BLaER1 treated with 17β-estradiol and CSF1 and Interleukin-3, amounts not matched to agents 10 nM and 100 nM (cell line): ENCODE measurements at regions not wholly inside any gene's neighbourhood (a gene's known extent, or its start where the extent isn't known, plus 50 kb on each side); places are given as distances from the start of the nearest gene placed in this dataset.

Experiments used
- H3K27ac ChIP-seq, 11 experiments: shearing (Covaris generic); formaldehyde crosslinking; 2 replicates each; pipeline ENCODE4 v1.8.1; 2022
- H3K27me3 ChIP-seq, 11 experiments: shearing (Covaris generic); formaldehyde crosslinking; 2 replicates each; pipeline ENCODE4 v1.8.1; 2022
- H3K36me3 ChIP-seq, 11 experiments: shearing (Covaris generic); formaldehyde crosslinking; 2 replicates each; pipeline ENCODE4 v1.8.1; 2022
- H3K4me1 ChIP-seq, 10 experiments: shearing (Covaris generic); formaldehyde crosslinking; 2 replicates each; pipeline ENCODE4 v1.8.1; 2022
- H3K4me2 ChIP-seq, 11 experiments: shearing (Covaris generic); formaldehyde crosslinking; 2 replicates each; pipeline ENCODE4 v1.8.1; 2022
- H3K4me3 ChIP-seq, 10 experiments: shearing (Covaris generic); formaldehyde crosslinking; 2 replicates each; pipeline ENCODE4 v1.8.1; 2022
- H3K9ac ChIP-seq, 11 experiments: shearing (Covaris generic); formaldehyde crosslinking; 2 replicates each; pipeline ENCODE4 v1.8.1; 2022
- H3K9me3 ChIP-seq, 11 experiments: shearing (Covaris generic); formaldehyde crosslinking; replicated peaks in 1 of 11; 2 replicates each; pipeline ENCODE4 v1.8.1; 2022
- H4K20me1 ChIP-seq, 11 experiments: shearing (Covaris generic); formaldehyde crosslinking; 2 replicates each; pipeline ENCODE4 v1.8.1; 2022
- Cebpa-rat ChIP-seq, 11 experiments: shearing (Covaris generic); IDR thresholded peaks; 2 replicates each; pipeline ENCODE4 v1.8.1; 2022

- no peaks in the 10 kb centered on the region; a peak in 1 of 22 replicates for H3K9me3 ChIP-seq
- no peak overlapping the region for H3K4me3 ChIP-seq
- no peaks in the 10 kb centered on the region for H3K27me3 ChIP-seq
- H4K20me1 ChIP-seq, result no peaks in the 10 kb centered on the region
- no peak overlapping the region for H3K27ac ChIP-seq
- H3K9ac ChIP-seq, result no peak overlapping the region
- no peak overlapping the region for H3K4me2 ChIP-seq
- no peaks in the 10 kb centered on the region for H3K4me1 ChIP-seq
- no peak for TF ChIP-seq Cebpa-rat (IDR thresholded peaks at IDR 0.05)
- H3K36me3 ChIP-seq, result no peaks in the 10 kb centered on the region
Measured at GRCh38 chr22:17318817-17319216, 50.4 kb upstream of the CECR2 start.

- Histone ChIP-seq H3K4me2 (no peak overlapping the region), H3K27me3 (no peaks in the 10 kb centered on the region), H3K27ac (no peak overlapping the region), H4K20me1 (no peaks in the 10 kb centered on the region), H3K36me3 (no peaks in the 10 kb centered on the region), H3K9ac (no peak overlapping the region), H3K9me3 (no peaks in the 10 kb centered on the region), H3K4me3 (no peak overlapping the region), H3K4me1 (no peaks in the 10 kb centered on the region)
- TF ChIP-seq Cebpa-rat (IDR thresholded peaks at IDR 0.05), result no peak
Measured at GRCh38 chr22:17315310-17315709, 54.0 kb upstream of the CECR2 start.

GRCh38 chr22:17314487-17314886 lies 54.8 kb upstream of the CECR2 start:
- no peak overlapping the region for H3K27ac ChIP-seq
- no peaks in the 10 kb centered on the region for H3K27me3 ChIP-seq
- no peaks in the 10 kb centered on the region for H3K9me3 ChIP-seq
- no peak overlapping the region for H3K4me3 ChIP-seq
- no peak overlapping the region for H3K9ac ChIP-seq
- H3K36me3 ChIP-seq, result no peaks in the 10 kb centered on the region
- no peaks in the 10 kb centered on the region for H3K4me1 ChIP-seq
- H3K4me2 ChIP-seq, result no peak overlapping the region
- TF ChIP-seq Cebpa-rat (IDR thresholded peaks at IDR 0.05), result no peak
- no peaks in the 10 kb centered on the region for H4K20me1 ChIP-seq

- H3K4me3 ChIP-seq, result no peak overlapping the region
- no peak overlapping the region for H3K4me2 ChIP-seq
- H3K9ac ChIP-seq, result no peak overlapping the region
- no peaks in the 10 kb centered on the region for H4K20me1 ChIP-seq
- no peaks in the 10 kb centered on the region for H3K36me3 ChIP-seq
- H3K27ac ChIP-seq, result no peak overlapping the region
- H3K9me3 ChIP-seq, result no peaks in the 10 kb centered on the region
- no peaks in the 10 kb centered on the region for H3K27me3 ChIP-seq
- no peaks in the 10 kb centered on the region for H3K4me1 ChIP-seq
- TF ChIP-seq Cebpa-rat (IDR thresholded peaks at IDR 0.05), result no peak
Measured at GRCh38 chr22:17313626-17314025, 55.6 kb upstream of the CECR2 start.

- no peak overlapping the region for H3K4me2 ChIP-seq
- no peak overlapping the region for H3K27ac ChIP-seq
- H3K9me3 ChIP-seq, result no peaks in the 10 kb centered on the region
- H3K36me3 ChIP-seq, result no peaks in the 10 kb centered on the region
- no peaks in the 10 kb centered on the region for H4K20me1 ChIP-seq
- H3K9ac ChIP-seq, result no peak overlapping the region
- TF ChIP-seq Cebpa-rat (IDR thresholded peaks at IDR 0.05), result no peak
- H3K4me1 ChIP-seq, result peaks cover 4 to 10% (median 8%) of the 10 kb centered on the region in 10 experiments; a peak in 15 of 20 replicates
- H3K4me3 ChIP-seq, result no peak overlapping the region
- no peaks in the 10 kb centered on the region for H3K27me3 ChIP-seq
Measured at GRCh38 chr22:17307566-17307965, 61.7 kb upstream of the CECR2 start.

DNA sequence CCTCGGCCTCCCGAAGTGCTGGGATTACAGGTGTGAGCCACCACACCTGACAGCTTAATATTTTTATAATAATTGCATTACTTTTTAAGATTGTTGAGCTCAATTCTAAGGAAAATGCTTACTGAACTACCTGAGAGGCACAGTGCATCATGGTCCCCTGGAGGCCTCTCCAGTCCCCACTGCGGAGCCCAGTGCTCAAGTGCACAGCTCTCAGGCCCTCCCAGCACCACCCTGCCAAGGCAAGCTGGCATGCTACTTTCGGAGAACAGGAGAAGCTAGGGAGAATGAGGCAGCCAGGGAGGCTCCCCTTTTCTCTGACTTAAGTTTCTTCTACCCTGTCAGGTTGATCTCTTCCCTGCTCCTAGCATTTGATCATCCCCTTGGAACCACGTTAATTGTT lies 64.2 kb upstream of the CECR2 start:
- Histone ChIP-seq H3K36me3 (no peaks in the 10 kb centered on the region), H3K4me1 (peaks cover 4 to 10% (median 8%) of the 10 kb centered on the region in 10 experiments; a peak in 15 of 20 replicates), H3K4me2 (no peak overlapping the region), H3K4me3 (no peak overlapping the region), H4K20me1 (no peaks in the 10 kb centered on the region), H3K27ac (no peak overlapping the region; a peak in 1 of 22 replicates), H3K27me3 (no peaks in the 10 kb centered on the region), H3K9me3 (peaks cover 0 to under 1% (median 0%) of the 10 kb centered on the region in 11 experiments; a peak in 1 of 22 replicates), H3K9ac (no peak overlapping the region)
- no peak for TF ChIP-seq Cebpa-rat (IDR thresholded peaks at IDR 0.05)

DNA sequence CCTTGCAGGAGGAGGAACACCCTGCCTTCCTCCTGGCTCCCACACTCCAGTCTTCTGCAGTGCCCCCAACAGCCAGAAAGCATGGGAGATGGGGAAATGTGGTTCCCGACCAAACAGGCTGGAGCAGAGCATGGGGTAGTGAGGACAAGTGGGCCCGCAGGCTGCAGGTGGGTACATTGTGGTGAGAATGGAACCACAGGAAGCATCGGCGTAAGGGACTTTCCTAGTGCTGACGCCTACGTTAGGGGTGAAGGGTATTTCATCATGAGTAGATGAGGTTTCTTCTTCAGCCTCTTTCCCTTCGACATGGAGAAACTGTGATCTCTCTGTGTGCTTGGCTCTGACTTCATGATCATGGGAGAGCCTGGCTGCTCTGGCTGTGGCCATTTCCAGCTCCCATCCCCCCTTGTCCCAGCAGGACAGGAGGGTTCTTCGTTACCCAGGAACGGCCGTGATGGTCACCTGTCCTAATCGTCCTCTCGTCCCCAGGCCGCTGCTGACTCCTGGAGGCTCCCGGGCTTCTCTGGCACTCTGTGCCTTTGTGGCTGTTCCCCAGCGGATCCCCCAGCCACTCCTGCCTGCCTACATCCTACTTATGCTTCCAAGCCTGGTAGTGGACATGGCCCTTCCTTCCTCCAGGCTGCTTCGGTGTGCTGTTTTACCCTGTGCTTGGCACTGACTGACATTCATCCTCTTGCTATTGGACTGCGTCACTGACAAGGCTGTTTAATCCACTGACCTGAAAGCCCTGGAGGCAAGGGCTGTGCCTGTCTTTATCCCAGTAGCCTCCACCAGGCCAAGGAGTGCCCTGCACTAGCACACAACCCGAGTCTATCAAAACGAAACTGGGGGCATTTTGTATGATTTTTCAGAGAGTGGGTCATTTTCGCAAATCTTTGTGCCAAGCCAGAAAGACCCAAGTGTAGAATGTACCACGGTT lies 65.2 kb upstream of the CECR2 start:
- Histone ChIP-seq H3K4me2 (peak overlapping the region in 10 of 11 experiments; percentile 3 to 49 (median 28); a peak in 8 of 22 replicates), H3K9me3 (peaks cover 0 to 10% (median 8%) of the 10 kb centered on the region in 11 experiments; a peak in 11 of 22 replicates), H3K9ac (no peak overlapping the region; a peak in 1 of 22 replicates), H3K4me1 (peaks cover 4 to 10% (median 8%) of the 10 kb centered on the region in 10 experiments; a peak in 15 of 20 replicates), H3K36me3 (no peaks in the 10 kb centered on the region), H4K20me1 (no peaks in the 10 kb centered on the region), H3K4me3 (no peak overlapping the region), H3K27me3 (no peaks in the 10 kb centered on the region), H3K27ac (peak overlapping the region in 3 of 11 experiments; percentile 16 to 42 (median 38); a peak in 3 of 22 replicates)
- no peak; a peak in 1 of 22 replicates for TF ChIP-seq Cebpa-rat (IDR thresholded peaks at IDR 0.05)

- no peak overlapping the region for H3K4me3 ChIP-seq
- H4K20me1 ChIP-seq, result no peaks in the 10 kb centered on the region
- peak overlapping the region in 1 of 11 experiments; percentile 38; a peak in 1 of 22 replicates for H3K27ac ChIP-seq
- H3K9me3 ChIP-seq, result peaks cover 0 to 13% (median 8%) of the 10 kb centered on the region in 11 experiments; a peak in 11 of 22 replicates
- no peaks in the 10 kb centered on the region for H3K27me3 ChIP-seq
- no peak for TF ChIP-seq Cebpa-rat (IDR thresholded peaks at IDR 0.05)
- peak overlapping the region in 9 of 11 experiments; percentile 3 to 49 (median 26); a peak in 6 of 22 replicates for H3K4me2 ChIP-seq
- peaks cover 4 to 10% (median 8%) of the 10 kb centered on the region in 10 experiments; a peak in 15 of 20 replicates for H3K4me1 ChIP-seq
- no peak overlapping the region for H3K9ac ChIP-seq
- no peaks in the 10 kb centered on the region for H3K36me3 ChIP-seq
Measured at GRCh38 chr22:17303441-17303839, 65.8 kb upstream of the CECR2 start.

DNA sequence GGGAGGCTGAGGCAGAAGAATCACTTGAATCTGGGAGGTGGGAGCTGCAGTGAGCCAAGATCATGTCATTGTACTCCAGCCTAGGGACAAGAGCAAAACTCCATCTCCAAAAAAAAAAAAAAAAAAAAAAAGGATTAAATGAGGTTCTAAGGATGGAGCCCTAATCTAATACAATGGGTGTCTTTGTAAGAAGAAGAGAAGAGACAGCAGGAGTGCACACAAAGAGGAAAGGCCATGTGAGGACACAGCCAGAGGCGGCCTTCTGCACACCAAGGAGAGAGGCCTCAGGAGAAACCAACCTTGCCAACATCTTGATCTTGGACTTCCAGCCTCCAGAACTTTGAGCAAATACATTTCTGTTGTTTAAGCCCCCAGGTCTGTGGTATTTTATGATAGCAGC lies 66.6 kb upstream of the CECR2 start:
- Histone ChIP-seq H3K36me3 (no peaks in the 10 kb centered on the region), H4K20me1 (no peaks in the 10 kb centered on the region), H3K4me2 (no peak overlapping the region), H3K27ac (no peak overlapping the region), H3K9ac (no peak overlapping the region), H3K4me1 (peaks cover 4 to 10% (median 8%) of the 10 kb centered on the region in 10 experiments; a peak in 15 of 20 replicates), H3K4me3 (no peak overlapping the region), H3K27me3 (no peaks in the 10 kb centered on the region), H3K9me3 (peaks cover 0 to 13% (median 8%) of the 10 kb centered on the region in 11 experiments; a peak in 11 of 22 replicates)
- TF ChIP-seq Cebpa-rat (IDR thresholded peaks at IDR 0.05), result no peak
